Hepatocyte (in vitro differentiated cells): ENCODE measurements at regions not wholly inside any gene's neighbourhood (a gene's known extent, or its start where the extent isn't known, plus 50 kb on each side); places are given as distances from the start of the nearest gene placed in this dataset.

Experiments used
- DNase-seq: peaks from one replicate; pipeline ENCODE4 v3.0.0-alpha.2; 2016; ENCODE audit warnings: low spot score
- H2AFZ ChIP-seq: fragments of 200-600 bp; sonication (generic); 2 replicates; pipeline ENCODE4 v1.6.0; 2016; ENCODE audit warnings: antibody characterized with exemption, mild to moderate bottlenecking
- H3K27ac ChIP-seq: fragments of 200-600 bp; sonication (generic); 2 replicates; pipeline ENCODE4 v1.5.1; 2016; ENCODE audit warnings: mild to moderate bottlenecking
- H3K27me3 ChIP-seq: fragments of 200-600 bp; sonication (generic); 2 replicates; pipeline ENCODE4 v1.6.1; 2016
- H3K36me3 ChIP-seq: fragments of 200-600 bp; sonication (generic); replicated peaks from 2 replicates; pipeline ENCODE4 v1.5.1; 2016; ENCODE audit warnings: low read depth; ENCODE audit not compliant: insufficient read depth
- H3K4me1 ChIP-seq: fragments of 200-600 bp; sonication (generic); 2 replicates; pipeline ENCODE4 v1.5.1; 2016; ENCODE audit warnings: mild to moderate bottlenecking, moderate library complexity; ENCODE audit not compliant: insufficient read depth
- H3K4me2 ChIP-seq: fragments of 200-600 bp; sonication (generic); 2 replicates; pipeline ENCODE4 v1.6.0; 2016
- H3K4me3 ChIP-seq: fragments of 200-600 bp; sonication (generic); 2 replicates; pipeline ENCODE4 v1.5.1; 2016; ENCODE audit warnings: mild to moderate bottlenecking
- H3K79me2 ChIP-seq: fragments of 200-600 bp; sonication (generic); 2 replicates; pipeline ENCODE4 v1.6.0; 2017; ENCODE audit warnings: mild to moderate bottlenecking
- H3K9me2 ChIP-seq: fragments of 200-600 bp; sonication (generic); replicated peaks from 2 replicates; pipeline ENCODE4 v1.6.0; 2017; ENCODE audit warnings: mild to moderate bottlenecking; ENCODE audit not compliant: insufficient read depth
- H3K9me3 ChIP-seq: fragments of 200-600 bp; sonication (generic); 2 replicates; pipeline ENCODE4 v1.5.1; 2016; ENCODE audit warnings: low read depth, mild to moderate bottlenecking
- H4K20me1 ChIP-seq: fragments of 200-600 bp; sonication (generic); 2 replicates; pipeline ENCODE4 v1.6.0; 2016; ENCODE audit warnings: mild to moderate bottlenecking; ENCODE audit not compliant: insufficient read depth, poor library complexity, severe bottlenecking
- CTCF ChIP-seq: fragments of 200-600 bp; sonication (generic); IDR thresholded peaks from 2 replicates; pipeline ENCODE4 v1.5.1; 2016; ENCODE audit warnings: antibody characterized with exemption, mild to moderate bottlenecking; ENCODE audit not compliant: poor library complexity
- EZH2 ChIP-seq: fragments of 200-600 bp; sonication (generic); IDR thresholded peaks from 2 replicates; pipeline ENCODE4 v1.6.1; 2016; ENCODE audit warnings: antibody characterized with exemption, mild to moderate bottlenecking, borderline replicate concordance
- EZH2phosphoT487 ChIP-seq: fragments of 200-600 bp; sonication (generic); IDR thresholded peaks from one replicate; pipeline ENCODE4 v1.6.1; 2018; ENCODE audit warnings: antibody characterized with exemption, mild to moderate bottlenecking, low read depth, moderate library complexity; ENCODE audit not compliant: unreplicated experiment, severe bottlenecking
- WGBS: methylation state at CpG from one replicate; pipeline ENCODE4 v1.1.6; 2016; ENCODE audit warnings: low lambda C conversion rate; ENCODE audit errors: missing lambda C conversion rate; 5-methylcytosine and 5-hydroxymethylcytosine counted together

- H3K36me3 ChIP-seq, result no peaks in the 10 kb centered on the region
- TF ChIP-seq EZH2, result no peak
- no peak for TF ChIP-seq EZH2phosphoT487
- TF ChIP-seq CTCF, result no peak
- H2AFZ ChIP-seq, result no peak overlapping the region
- no peak overlapping the region for H3K4me2 ChIP-seq
- 70% methylated on average over 3 of the region's 3 CpGs for WGBS
- no peaks in the 10 kb centered on the region for H3K27me3 ChIP-seq
- no peaks in the 10 kb centered on the region for H3K9me3 ChIP-seq
- DNase-seq, result no peak
- H3K4me1 ChIP-seq, result no peaks in the 10 kb centered on the region
- H3K4me3 ChIP-seq, result no peak overlapping the region
- H3K9me2 ChIP-seq, result no peaks in the 10 kb centered on the region
- no peaks in the 10 kb centered on the region for H3K79me2 ChIP-seq
- H3K27ac ChIP-seq, result no peak overlapping the region
- no peaks in the 10 kb centered on the region for H4K20me1 ChIP-seq
These were observed 115.4 kb upstream of the KRAS start for GRCh38 chr12:25366122-25366521.

GRCh38 chr12:25365340-25365730 is 114.6 kb upstream of the KRAS start:
- H3K9me3 ChIP-seq, result no peaks in the 10 kb centered on the region

GRCh38 chr12:25364529-25365339 is 114.0 kb upstream of the KRAS start:
- H3K27me3 ChIP-seq, result no peaks in the 10 kb centered on the region
- no peak overlapping the region for H3K4me2 ChIP-seq
- no peaks in the 10 kb centered on the region for H4K20me1 ChIP-seq
- no peak overlapping the region for H3K27ac ChIP-seq
- peak overlapping the region; percentile 1 for H2AFZ ChIP-seq
- WGBS, result 59% methylated on average over 5 of the region's 5 CpGs
- no peaks in the 10 kb centered on the region for H3K9me3 ChIP-seq
- no peaks in the 10 kb centered on the region for H3K36me3 ChIP-seq
- H3K4me1 ChIP-seq, result no peaks in the 10 kb centered on the region
- TF ChIP-seq EZH2 (no peak), EZH2phosphoT487 (no peak), CTCF (no peak)
- H3K4me3 ChIP-seq, result no peak overlapping the region
- no peaks in the 10 kb centered on the region for H3K9me2 ChIP-seq
- no peaks in the 10 kb centered on the region for H3K79me2 ChIP-seq
- DNase-seq, result no peak

More at GRCh38 chr12:25365340-25365730, 114.6 kb upstream of the KRAS start:
- TF ChIP-seq CTCF (no peak), EZH2 (no peak), EZH2phosphoT487 (no peak)
- H3K4me3 ChIP-seq, result no peak overlapping the region
- peak overlapping the region; percentile 1 for H2AFZ ChIP-seq
- H3K27ac ChIP-seq, result no peak overlapping the region
- H3K36me3 ChIP-seq, result no peaks in the 10 kb centered on the region
- H3K4me2 ChIP-seq, result no peak overlapping the region
- H3K79me2 ChIP-seq, result no peaks in the 10 kb centered on the region
- no peaks in the 10 kb centered on the region for H4K20me1 ChIP-seq
- no peaks in the 10 kb centered on the region for H3K4me1 ChIP-seq
- no peaks in the 10 kb centered on the region for H3K9me2 ChIP-seq
- no peak for DNase-seq
- 36% methylated on average over 3 of the region's 3 CpGs for WGBS
- H3K27me3 ChIP-seq, result no peaks in the 10 kb centered on the region
